WTC11 (cell line): ENCODE measurements at regions not wholly inside any gene's neighbourhood (a gene's known extent, or its start where the extent isn't known, plus 50 kb on each side); places are given as distances from the start of the nearest gene placed in this dataset.

Experiments used
- ATAC-seq: fragments of 200-7000 bp; cut with Tn5 transposase; 2 replicates; pipeline ENCODE4 v1.10.0; 2021; ENCODE audit warnings: mild to moderate bottlenecking, moderate library complexity
- CTCF ChIA-PET: fragments of 300-600 bp; sonication (Branson Sonifier 250); formaldehyde crosslinking; loops from one replicate; lab custom pipeline; 2021; ENCODE audit warnings: antibody characterized with exemption; lab: Charles Lee
- POLR2A ChIA-PET: fragments of 350-600 bp; sonication (Branson Sonifier 250); formaldehyde crosslinking; loops from one replicate; lab custom pipeline; 2021; ENCODE audit warnings: antibody characterized with exemption; lab: Charles Lee
- DNase-seq: peaks from one replicate; pipeline ENCODE4 v3.0.0; 2021; ENCODE audit warnings: low spot score
- H3K27ac Mint-ChIP-seq: 2 replicates; pipeline ENCODE4 v1.8.0; 2021; ENCODE audit warnings: mixed read lengths
- H3K27me3 Mint-ChIP-seq: 2 replicates; pipeline ENCODE4 v1.8.0; 2021; ENCODE audit warnings: low read depth, mild to moderate bottlenecking, moderate library complexity, mixed read lengths
- H3K36me3 Mint-ChIP-seq: 2 replicates; pipeline ENCODE4 v1.8.0; 2021; ENCODE audit warnings: mixed read lengths
- H3K4me1 Mint-ChIP-seq: 2 replicates; pipeline ENCODE4 v1.8.0; 2022; ENCODE audit warnings: mixed read lengths
- H3K4me3 Mint-ChIP-seq: 2 replicates; pipeline ENCODE4 v1.8.0; 2021; ENCODE audit warnings: mild to moderate bottlenecking, moderate library complexity, mixed read lengths
- H3K9me3 Mint-ChIP-seq: 2 replicates; pipeline ENCODE4 v1.8.0; 2021; ENCODE audit warnings: mixed read lengths
- CTCF ChIP-seq: fragments of 200-600 bp; IDR thresholded peaks from 2 replicates; pipeline ENCODE4 v1.8.0; 2022; ENCODE audit warnings: antibody characterized with exemption
- ESRRA ChIP-seq: sonication (generic); formaldehyde crosslinking; IDR thresholded peaks from 2 replicates; pipeline ENCODE4 v1.8.1; 2022; ENCODE audit warnings: mild to moderate bottlenecking, missing genetic modification reagents, borderline replicate concordance
- FOXP1 ChIP-seq: sonication (generic); formaldehyde crosslinking; IDR thresholded peaks from 2 replicates; pipeline ENCODE4 v1.8.0; 2022; ENCODE audit warnings: missing genetic modification reagents, mild to moderate bottlenecking, moderate library complexity, borderline replicate concordance
- HMGXB4 ChIP-seq: sonication (generic); formaldehyde crosslinking; IDR thresholded peaks from 2 replicates; pipeline ENCODE4 v1.8.1; 2023; ENCODE audit warnings: mild to moderate bottlenecking, moderate library complexity, missing genetic modification reagents
- MAX ChIP-seq: sonication (generic); formaldehyde crosslinking; IDR thresholded peaks from 2 replicates; pipeline ENCODE4 v1.8.0; 2022; ENCODE audit warnings: mild to moderate bottlenecking, missing genetic modification reagents
- MXD4 ChIP-seq: fragments of 250-450 bp; sonication (Bioruptor Pico); IDR thresholded peaks from 2 replicates; pipeline ENCODE4 v1.8.0; 2021; ENCODE audit warnings: mild to moderate bottlenecking, moderate library complexity, borderline replicate concordance
- PRRX2 ChIP-seq: fragments of 250-450 bp; sonication (Bioruptor Pico); IDR thresholded peaks from 2 replicates; pipeline ENCODE4 v1.8.0; 2021; ENCODE audit warnings: mild to moderate bottlenecking
- TEAD1 ChIP-seq: sonication (generic); formaldehyde crosslinking; IDR thresholded peaks from 2 replicates; pipeline ENCODE4 v1.8.0; 2022; ENCODE audit warnings: mild to moderate bottlenecking, missing genetic modification reagents
- USF1 ChIP-seq: sonication (generic); formaldehyde crosslinking; IDR thresholded peaks from 2 replicates; pipeline ENCODE4 v1.8.0; 2022; ENCODE audit warnings: mild to moderate bottlenecking, missing genetic modification reagents
- ZNF512 ChIP-seq: sonication (generic); formaldehyde crosslinking; IDR thresholded peaks from 2 replicates; pipeline ENCODE4 v1.8.1; 2022; ENCODE audit warnings: missing genetic modification reagents, borderline replicate concordance
- ZNF532 ChIP-seq: fragments of 250-450 bp; sonication (Bioruptor Pico); IDR thresholded peaks from 2 replicates; pipeline ENCODE4 v1.9.0; 2021; ENCODE audit warnings: mild to moderate bottlenecking, borderline replicate concordance

GRCh38 chr10:8511026-8511425 is 456.5 kb downstream of the GATA3 start:
- DNase-seq (no peak), ATAC-seq (peak; percentile 63)
- Mint-ChIP-seq H3K27ac (no peak overlapping the region), H3K36me3 (no peaks in the 10 kb centered on the region), H3K4me3 (no peak overlapping the region), H3K9me3 (no peaks in the 10 kb centered on the region; the same call in 1 of the 2 replicates), H3K27me3 (no peaks in the 10 kb centered on the region), H3K4me1 (peaks cover 16% of the 10 kb centered on the region)
- ChIA-PET CTCF (interaction anchor here (2.0 kb wide), 1 partner anchor 9 kb away, joined by 7 read pairs; no protein-coding TSS in a partner anchor), POLR2A (no interaction called here)
- TF ChIP-seq ZNF532: no peak
- TF ChIP-seq FOXP1 (CRISPR knock-in tag): no peak
- no peak for TF ChIP-seq MXD4 (CRISPR knock-in tag)
- TF ChIP-seq CTCF: no peak

- ChIA-PET CTCF (interaction anchor here (0.6 to 3.1 kb wide), 18 partner anchors 11 to 988 kb away, joined by 3 to 28 read pairs (median 3); no protein-coding TSS in a partner anchor), POLR2A (interaction anchor here (0.5 kb wide), 1 partner anchor 113 kb away, joined by 3 read pairs; no protein-coding TSS in a partner anchor)
- DNase-seq (peak; percentile 74), ATAC-seq (peak; percentile 89)
- Mint-ChIP-seq H3K36me3 (no peaks in the 10 kb centered on the region), H3K4me3 (no peak overlapping the region), H3K27ac (no peak overlapping the region), H3K27me3 (no peaks in the 10 kb centered on the region), H3K9me3 (no peaks in the 10 kb centered on the region; the same call in 1 of the 2 replicates), H3K4me1 (peaks cover 30% of the 10 kb centered on the region)
- TF ChIP-seq ZNF512 (CRISPR knock-in tag) (0 out of 2 replicates have a peak, but pooled peaks have one; percentile 57), CTCF (peak; percentile 24; the same call in 1 of the 2 replicates), TEAD1 (CRISPR knock-in tag) (no peak)
Measured at GRCh38 chr10:8513155-8514147, 459.0 kb downstream of the GATA3 start.

- Mint-ChIP-seq H3K27me3 (no peaks in the 10 kb centered on the region), H3K4me1 (peaks cover 15% of the 10 kb centered on the region), H3K36me3 (no peaks in the 10 kb centered on the region), H3K4me3 (no peak overlapping the region), H3K27ac (no peak overlapping the region), H3K9me3 (peaks cover 10% of the 10 kb centered on the region)
- peak; percentile 59 for ATAC-seq
- POLR2A ChIA-PET: no interaction called here
- CTCF ChIA-PET: interaction anchor here (0.6 to 1.5 kb wide), 12 partner anchors 9 to 648 kb away, joined by 3 to 7 read pairs (median 4); no protein-coding TSS in a partner anchor
- no peak for DNase-seq
- TF ChIP-seq HMGXB4 (no peak), ESRRA (no peak), USF1 (CRISPR knock-in tag) (no peak), MAX (no peak), ZNF512 (CRISPR knock-in tag) (no peak), PRRX2 (CRISPR knock-in tag) (no peak)
Measured at GRCh38 chr10:8520382-8520781, 465.9 kb downstream of the GATA3 start.
